ENCODE measurements at regions not wholly inside any gene's neighbourhood (a gene's known extent, or its start where the extent isn't known, plus 50 kb on each side); places are given as distances from the start of the nearest gene placed in this dataset.

GRCh38 chr2:164126960-164127660, 391.3 kb upstream of the FIGN start:
- H3K27ac ChIP-seq = no peak overlapping the region
- no peaks in the 10 kb centered on the region for H3K27me3 ChIP-seq
- TF ChIP-seq, protein P1, sequence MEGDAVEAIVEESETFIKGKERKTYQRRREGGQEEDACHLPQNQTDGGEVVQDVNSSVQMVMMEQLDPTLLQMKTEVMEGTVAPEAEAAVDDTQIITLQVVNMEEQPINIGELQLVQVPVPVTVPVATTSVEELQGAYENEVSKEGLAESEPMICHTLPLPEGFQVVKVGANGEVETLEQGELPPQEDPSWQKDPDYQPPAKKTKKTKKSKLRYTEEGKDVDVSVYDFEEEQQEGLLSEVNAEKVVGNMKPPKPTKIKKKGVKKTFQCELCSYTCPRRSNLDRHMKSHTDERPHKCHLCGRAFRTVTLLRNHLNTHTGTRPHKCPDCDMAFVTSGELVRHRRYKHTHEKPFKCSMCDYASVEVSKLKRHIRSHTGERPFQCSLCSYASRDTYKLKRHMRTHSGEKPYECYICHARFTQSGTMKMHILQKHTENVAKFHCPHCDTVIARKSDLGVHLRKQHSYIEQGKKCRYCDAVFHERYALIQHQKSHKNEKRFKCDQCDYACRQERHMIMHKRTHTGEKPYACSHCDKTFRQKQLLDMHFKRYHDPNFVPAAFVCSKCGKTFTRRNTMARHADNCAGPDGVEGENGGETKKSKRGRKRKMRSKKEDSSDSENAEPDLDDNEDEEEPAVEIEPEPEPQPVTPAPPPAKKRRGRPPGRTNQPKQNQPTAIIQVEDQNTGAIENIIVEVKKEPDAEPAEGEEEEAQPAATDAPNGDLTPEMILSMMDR (IDR thresholded peaks at IDR 0.05) = no peak
- H3K4me3 ChIP-seq = no peak overlapping the region
- no peaks in the 10 kb centered on the region for H3K4me1 ChIP-seq
- H3K9ac ChIP-seq (ENCODE audit: low read depth in 2 of 2, low read length in 2 of 2) = no peak overlapping the region
- intact Hi-C loops (cut with DNase I) = no loop called here
- no peak for DNase-seq
- H3K36me3 ChIP-seq = no peaks in the 10 kb centered on the region
- no peaks in the 10 kb centered on the region for H3K9me3 ChIP-seq

DNA sequence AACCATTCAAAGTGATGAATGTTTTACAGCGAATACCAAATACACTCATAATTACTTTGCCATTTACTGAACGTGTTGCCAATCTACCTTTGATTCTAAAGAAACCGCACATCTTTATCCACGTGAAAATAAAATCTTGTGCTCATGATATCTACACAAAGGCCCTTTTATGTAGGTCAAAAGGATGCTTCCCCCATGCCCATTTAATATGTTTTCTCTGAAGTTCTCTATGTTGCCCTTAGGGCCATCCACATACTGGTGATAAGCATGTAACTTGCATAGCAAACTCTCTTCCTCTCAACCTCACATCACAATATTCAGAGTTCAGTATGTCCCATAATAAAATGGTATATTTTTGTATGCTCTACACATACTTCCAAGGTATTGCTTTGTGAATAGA, 380.0 kb upstream of the FIGN start:
- Histone ChIP-seq H3K27ac (no peak overlapping the region), H3K4me3 (no peak overlapping the region), H3K9ac (ENCODE audit: low read depth in 2 of 2, low read length in 2 of 2) (no peak overlapping the region), H3K4me1 (no peaks in the 10 kb centered on the region), H3K27me3 (no peaks in the 10 kb centered on the region), H3K36me3 (no peaks in the 10 kb centered on the region), H3K9me3 (no peaks in the 10 kb centered on the region)
- intact Hi-C loops (cut with DNase I) = no loop called here
- TF ChIP-seq, protein P1 (IDR thresholded peaks at IDR 0.05) = no peak
- no peak for DNase-seq

DNA sequence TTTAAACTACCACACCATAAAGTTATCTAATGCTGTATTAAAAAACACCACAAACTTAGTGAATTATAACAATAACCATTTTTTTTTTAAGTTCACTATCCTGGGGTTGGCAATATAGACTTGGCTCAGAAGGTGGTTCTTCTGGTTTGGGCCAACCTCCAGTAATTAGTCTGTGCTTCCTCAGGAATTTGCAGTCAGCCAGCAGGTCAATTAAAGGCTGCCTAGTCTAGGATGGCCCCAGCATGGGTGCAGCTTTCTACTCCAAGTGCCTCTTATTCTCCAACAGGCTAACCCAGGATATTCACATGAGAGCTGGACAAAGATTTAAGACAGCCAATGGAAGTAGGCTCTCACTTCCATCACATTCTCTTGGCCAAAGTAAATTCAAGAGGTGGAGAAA, 379.1 kb upstream of the FIGN start:
- TF ChIP-seq, protein P1 (IDR thresholded peaks at IDR 0.05) = no peak
- intact Hi-C loops (cut with DNase I) = no loop called here
- DNase-seq = no peak
- no peaks in the 10 kb centered on the region for H3K36me3 ChIP-seq
- H3K9ac ChIP-seq (ENCODE audit: low read depth in 2 of 2, low read length in 2 of 2) = no peak overlapping the region
- H3K4me1 ChIP-seq = no peaks in the 10 kb centered on the region
- H3K27ac ChIP-seq = no peak overlapping the region
- no peaks in the 10 kb centered on the region for H3K9me3 ChIP-seq
- no peak overlapping the region for H3K4me3 ChIP-seq
- no peaks in the 10 kb centered on the region for H3K27me3 ChIP-seq

- Histone ChIP-seq H3K27me3 (no peaks in the 10 kb centered on the region), H3K4me1 (no peaks in the 10 kb centered on the region), H3K4me3 (no peak overlapping the region), H3K27ac (no peak overlapping the region), H3K36me3 (no peaks in the 10 kb centered on the region), H3K9ac (ENCODE audit: low read depth in 2 of 2, low read length in 2 of 2) (no peak overlapping the region), H3K9me3 (no peaks in the 10 kb centered on the region)
- intact Hi-C loops (cut with DNase I) = no loop called here
- DNase-seq = no peak
- TF ChIP-seq, protein P1 (IDR thresholded peaks at IDR 0.05) = no peak
Measured at GRCh38 chr2:164112105-164112504, 376.3 kb upstream of the FIGN start.

DNA sequence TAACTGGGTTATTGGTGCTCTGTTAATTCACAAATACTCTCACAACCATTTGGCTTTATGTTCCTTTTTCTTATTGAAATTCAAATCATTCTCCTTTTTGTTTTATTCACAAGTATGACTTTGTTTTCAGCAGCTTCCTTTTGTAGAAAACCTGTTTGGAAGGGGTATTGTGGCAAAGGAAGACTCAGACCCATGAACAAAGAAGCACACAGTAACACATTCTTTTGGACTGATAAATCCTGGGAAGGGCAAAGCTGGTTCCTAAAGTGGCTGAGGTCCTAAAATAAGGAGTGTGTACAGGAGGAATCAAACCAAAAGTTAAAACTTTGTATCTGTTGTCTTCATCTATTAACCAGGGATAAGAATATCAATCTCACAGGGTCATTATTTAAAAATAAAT, 374.7 kb upstream of the FIGN start:
- no peak overlapping the region for H3K4me3 ChIP-seq
- intact Hi-C loops (cut with DNase I) = no loop called here

More for the DNA sequence above, 374.7 kb upstream of the FIGN start:
- H3K27me3 ChIP-seq = no peaks in the 10 kb centered on the region
- H3K36me3 ChIP-seq = no peaks in the 10 kb centered on the region
- no peaks in the 10 kb centered on the region for H3K4me1 ChIP-seq
- no peak for DNase-seq
- no peak overlapping the region for H3K27ac ChIP-seq
- H3K9ac ChIP-seq (ENCODE audit: low read depth in 2 of 2, low read length in 2 of 2) = no peak overlapping the region
- TF ChIP-seq, protein P1 (IDR thresholded peaks at IDR 0.05) = no peak
- no peaks in the 10 kb centered on the region for H3K9me3 ChIP-seq

All from colonic mucosa (tissue), 4 donors.